ENCODE measurements at regions not wholly inside any gene's neighbourhood (a gene's known extent, or its start where the extent isn't known, plus 50 kb on each side); places are given as distances from the start of the nearest gene placed in this dataset.
"Not testable (repeated sequence)": the region's sequence is repeated elsewhere in the genome, so short reads cannot be mapped to it uniquely, and the experiment has no call there.

DNA sequence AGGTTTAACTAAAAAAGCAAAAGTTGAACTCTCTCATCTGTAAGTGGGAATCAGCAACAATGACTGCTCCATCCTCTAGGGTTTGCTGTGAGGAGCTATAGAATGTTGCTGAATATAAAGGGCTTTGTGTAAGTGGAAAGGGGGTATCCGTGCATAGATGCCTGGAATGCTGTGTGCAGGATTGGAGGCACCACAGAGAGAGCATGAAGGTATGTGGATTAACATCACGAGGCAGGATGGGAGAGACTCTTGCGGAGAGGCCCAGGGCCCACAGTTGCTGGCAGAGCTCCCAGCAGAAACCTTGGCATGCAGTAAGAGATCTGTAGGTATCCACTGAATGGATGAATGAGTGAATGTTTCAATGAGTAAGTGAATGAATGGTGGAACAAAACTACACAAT lies 298.7 kb upstream of the DDI1 start:
- Histone ChIP-seq H3K36me3 (ENCODE audit: insufficient read depth, low read length) (no peaks in the 10 kb centered on the region), H3K9ac (ENCODE audit: low read depth, low read length) (no peak overlapping the region), H4K20me1 (ENCODE audit: insufficient read depth, low read length) (no peaks in the 10 kb centered on the region), H3K4me1 (ENCODE audit: insufficient read depth, low read length) (no peaks in the 10 kb centered on the region), H3K9me3 (ENCODE audit: insufficient read depth, low read length, severe bottlenecking) (no peaks in the 10 kb centered on the region), H3K4me2 (ENCODE audit: insufficient read depth, low read length) (no peak overlapping the region), H3K79me2 (ENCODE audit: insufficient read depth, low read length) (no peaks in the 10 kb centered on the region), H3K27me3 (ENCODE audit: insufficient read depth, low read length, poor library complexity) (no peaks in the 10 kb centered on the region), H3K27ac (ENCODE audit: low read length) (no peak overlapping the region), H2AFZ (ENCODE audit: low read depth, low read length) (no peak overlapping the region), H3K4me3 (ENCODE audit: low read depth in 1 of 2, low read length in 2 of 2) (no peak overlapping the region)
- no peak for ATAC-seq (ENCODE audit: insufficient read depth, low read depth)
- TF ChIP-seq EZH2 (IDR thresholded peaks at IDR 0.05; ENCODE audit: borderline replicate concordance, low read depth, low read length, severe bottlenecking) = no peak
- TF ChIP-seq, protein P1, sequence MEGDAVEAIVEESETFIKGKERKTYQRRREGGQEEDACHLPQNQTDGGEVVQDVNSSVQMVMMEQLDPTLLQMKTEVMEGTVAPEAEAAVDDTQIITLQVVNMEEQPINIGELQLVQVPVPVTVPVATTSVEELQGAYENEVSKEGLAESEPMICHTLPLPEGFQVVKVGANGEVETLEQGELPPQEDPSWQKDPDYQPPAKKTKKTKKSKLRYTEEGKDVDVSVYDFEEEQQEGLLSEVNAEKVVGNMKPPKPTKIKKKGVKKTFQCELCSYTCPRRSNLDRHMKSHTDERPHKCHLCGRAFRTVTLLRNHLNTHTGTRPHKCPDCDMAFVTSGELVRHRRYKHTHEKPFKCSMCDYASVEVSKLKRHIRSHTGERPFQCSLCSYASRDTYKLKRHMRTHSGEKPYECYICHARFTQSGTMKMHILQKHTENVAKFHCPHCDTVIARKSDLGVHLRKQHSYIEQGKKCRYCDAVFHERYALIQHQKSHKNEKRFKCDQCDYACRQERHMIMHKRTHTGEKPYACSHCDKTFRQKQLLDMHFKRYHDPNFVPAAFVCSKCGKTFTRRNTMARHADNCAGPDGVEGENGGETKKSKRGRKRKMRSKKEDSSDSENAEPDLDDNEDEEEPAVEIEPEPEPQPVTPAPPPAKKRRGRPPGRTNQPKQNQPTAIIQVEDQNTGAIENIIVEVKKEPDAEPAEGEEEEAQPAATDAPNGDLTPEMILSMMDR (IDR thresholded peaks at IDR 0.05; ENCODE audit: borderline replicate concordance, extremely low read depth, low read length, poor library complexity, severe bottlenecking) = no peak
- DNase-seq = no peak

DNA sequence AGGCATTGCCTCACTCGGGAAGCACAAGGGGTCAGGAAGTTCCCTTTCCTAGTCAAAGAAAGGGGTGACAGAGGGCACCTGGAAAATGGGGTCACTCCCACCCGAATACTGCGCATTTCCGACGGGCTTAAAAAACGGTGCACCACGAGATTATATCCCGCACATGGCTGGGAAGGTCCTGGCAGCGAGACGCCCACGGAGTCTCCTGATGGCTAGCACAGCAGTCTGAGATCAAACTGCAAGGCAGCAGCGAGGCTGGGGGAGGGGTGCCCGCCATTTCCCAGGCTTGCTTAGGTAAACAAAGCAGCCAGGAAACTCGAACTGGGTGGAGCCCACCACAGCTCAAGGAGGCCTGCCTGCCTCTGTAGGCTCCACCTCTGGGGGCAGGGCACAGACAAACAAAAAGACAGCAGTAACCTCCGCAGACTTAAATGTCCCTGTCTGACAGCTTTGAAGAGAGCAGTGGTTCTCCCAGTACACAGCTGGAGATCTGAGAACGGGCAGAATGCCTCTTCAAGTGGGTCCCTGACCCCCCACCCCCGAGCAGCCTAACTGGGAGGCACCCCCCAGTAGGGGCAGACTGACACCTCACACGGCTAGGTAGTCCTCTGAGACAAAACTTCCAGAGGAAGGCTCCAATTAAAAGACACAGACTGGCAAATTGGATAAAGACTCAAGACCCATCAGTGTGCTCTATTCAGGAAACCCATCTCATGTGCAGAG lies 297.2 kb upstream of the DDI1 start:
- not testable (repeated sequence) for H3K27me3 ChIP-seq (ENCODE audit: insufficient read depth, low read length, poor library complexity); ATAC-seq (ENCODE audit: insufficient read depth, low read depth); H3K36me3 ChIP-seq (ENCODE audit: insufficient read depth, low read length); DNase-seq; H3K4me2 ChIP-seq (ENCODE audit: insufficient read depth, low read length); H3K4me1 ChIP-seq (ENCODE audit: insufficient read depth, low read length); H3K27ac ChIP-seq (ENCODE audit: low read length); H3K4me3 ChIP-seq (ENCODE audit: low read depth in 1 of 2, low read length in 2 of 2); H3K79me2 ChIP-seq (ENCODE audit: insufficient read depth, low read length); H2AFZ ChIP-seq (ENCODE audit: low read depth, low read length); H3K9ac ChIP-seq (ENCODE audit: low read depth, low read length); H4K20me1 ChIP-seq (ENCODE audit: insufficient read depth, low read length); H3K9me3 ChIP-seq (ENCODE audit: insufficient read depth, low read length, severe bottlenecking)

DNA sequence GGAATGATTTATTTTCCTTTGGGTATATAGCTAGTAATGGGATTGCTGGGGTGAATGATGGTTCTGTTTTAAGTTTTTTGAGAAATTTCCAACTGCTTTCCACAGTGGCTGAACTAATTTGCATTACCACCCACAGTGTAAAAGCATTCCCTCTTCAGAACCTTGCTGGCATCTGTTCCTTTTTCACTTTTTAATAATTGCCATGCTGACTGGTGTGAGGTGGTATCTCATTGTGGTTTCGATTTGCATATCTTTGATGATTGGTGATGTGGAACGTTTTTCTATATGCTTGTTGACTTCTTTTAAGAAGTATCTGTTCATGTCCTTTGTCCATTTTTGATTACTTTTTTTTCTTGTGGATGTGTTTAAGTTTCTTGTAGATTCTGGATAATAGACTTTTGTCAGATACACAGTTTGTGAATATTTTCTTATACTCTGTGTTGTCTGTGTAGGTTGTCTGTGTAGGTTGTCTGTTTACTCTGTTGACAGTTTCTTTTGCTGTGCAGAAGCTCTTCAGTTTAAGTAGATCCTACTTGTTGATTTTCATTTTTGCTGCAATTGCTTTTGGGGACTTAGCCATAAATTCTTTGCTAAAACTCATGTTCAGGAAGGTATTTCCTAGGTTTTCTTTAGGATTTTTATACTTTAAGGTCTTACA lies 291.8 kb upstream of the DDI1 start:
- Histone ChIP-seq H4K20me1 (ENCODE audit: insufficient read depth, low read length) (no peaks in the 10 kb centered on the region), H3K4me3 (ENCODE audit: low read depth in 1 of 2, low read length in 2 of 2) (no peak overlapping the region), H2AFZ (ENCODE audit: low read depth, low read length) (no peak overlapping the region), H3K36me3 (ENCODE audit: insufficient read depth, low read length) (no peaks in the 10 kb centered on the region), H3K4me1 (ENCODE audit: insufficient read depth, low read length) (no peaks in the 10 kb centered on the region), H3K9ac (ENCODE audit: low read depth, low read length) (no peak overlapping the region), H3K79me2 (ENCODE audit: insufficient read depth, low read length) (no peaks in the 10 kb centered on the region), H3K27ac (ENCODE audit: low read length) (no peak overlapping the region), H3K9me3 (ENCODE audit: insufficient read depth, low read length, severe bottlenecking) (no peaks in the 10 kb centered on the region), H3K27me3 (ENCODE audit: insufficient read depth, low read length, poor library complexity) (no peaks in the 10 kb centered on the region), H3K4me2 (ENCODE audit: insufficient read depth, low read length) (no peak overlapping the region)
- TF ChIP-seq, protein P1 (IDR thresholded peaks at IDR 0.05; ENCODE audit: borderline replicate concordance, extremely low read depth, low read length, poor library complexity, severe bottlenecking) = no peak
- no peak for TF ChIP-seq EZH2 (IDR thresholded peaks at IDR 0.05; ENCODE audit: borderline replicate concordance, low read depth, low read length, severe bottlenecking)
- ATAC-seq (ENCODE audit: insufficient read depth, low read depth) = no peak
- no peak for DNase-seq

DNA sequence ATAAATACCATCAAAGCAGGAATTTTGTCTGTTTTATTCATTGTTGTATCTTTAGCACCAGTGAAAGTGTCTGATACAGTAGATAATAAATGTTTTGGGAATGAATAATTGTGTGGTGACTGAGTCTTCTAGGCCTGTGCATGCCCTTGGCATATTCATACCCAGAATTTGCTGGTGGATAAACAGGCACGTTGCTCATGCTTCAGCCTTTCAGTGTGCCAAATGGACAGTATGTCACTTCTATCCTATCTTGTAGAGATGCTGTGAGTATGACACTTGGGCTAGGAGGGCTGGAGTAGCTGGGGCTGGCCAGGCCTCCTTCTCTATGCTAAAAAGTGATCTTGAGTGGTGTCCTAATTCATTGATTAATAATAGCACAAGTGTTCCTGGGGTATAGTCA lies 287.3 kb upstream of the DDI1 start:
- no peak overlapping the region for H3K9ac ChIP-seq (ENCODE audit: low read depth, low read length)
- TF ChIP-seq, protein P1 (IDR thresholded peaks at IDR 0.05; ENCODE audit: borderline replicate concordance, extremely low read depth, low read length, poor library complexity, severe bottlenecking) = no peak
- no peak for TF ChIP-seq EZH2 (IDR thresholded peaks at IDR 0.05; ENCODE audit: borderline replicate concordance, low read depth, low read length, severe bottlenecking)
- H3K36me3 ChIP-seq (ENCODE audit: insufficient read depth, low read length) = no peaks in the 10 kb centered on the region
- no peak overlapping the region for H3K4me2 ChIP-seq (ENCODE audit: insufficient read depth, low read length)
- no peaks in the 10 kb centered on the region for H3K27me3 ChIP-seq (ENCODE audit: insufficient read depth, low read length, poor library complexity)
- no peak overlapping the region for H3K27ac ChIP-seq (ENCODE audit: low read length)
- no peak overlapping the region for H3K4me3 ChIP-seq (ENCODE audit: low read depth in 1 of 2, low read length in 2 of 2)
- H2AFZ ChIP-seq (ENCODE audit: low read depth, low read length) = no peak overlapping the region
- H3K79me2 ChIP-seq (ENCODE audit: insufficient read depth, low read length) = no peaks in the 10 kb centered on the region
- ATAC-seq (ENCODE audit: insufficient read depth, low read depth) (no peak), DNase-seq (no peak)
- no peaks in the 10 kb centered on the region for H4K20me1 ChIP-seq (ENCODE audit: insufficient read depth, low read length)
- H3K4me1 ChIP-seq (ENCODE audit: insufficient read depth, low read length) = no peaks in the 10 kb centered on the region
- H3K9me3 ChIP-seq (ENCODE audit: insufficient read depth, low read length, severe bottlenecking) = no peaks in the 10 kb centered on the region

All from DND-41 (cell line).